ENCODE measurements at regions not wholly inside any gene's neighbourhood (a gene's known extent, or its start where the extent isn't known, plus 50 kb on each side); places are given as distances from the start of the nearest gene placed in this dataset.

DNA sequence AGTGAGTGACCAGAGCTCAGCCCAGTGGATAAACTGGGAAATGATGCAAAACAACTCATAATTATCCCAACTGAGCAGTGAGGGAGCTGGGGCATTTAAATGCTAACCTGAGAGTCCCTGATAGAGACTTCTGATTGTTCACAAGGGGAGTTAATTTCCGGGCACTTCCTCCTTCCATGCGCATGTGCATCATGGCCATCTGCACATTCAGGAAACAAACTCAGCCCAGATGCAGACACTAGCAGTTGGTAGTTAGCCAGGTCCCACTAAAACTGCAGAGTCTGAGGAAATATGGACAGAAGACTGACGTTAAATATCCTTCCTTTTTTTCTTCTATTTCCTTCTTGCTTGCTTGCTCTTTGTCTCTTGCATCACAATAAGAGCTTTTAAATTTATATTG lies 852.1 kb upstream of the LRRC4C start:
- TF ChIP-seq, protein P1, sequence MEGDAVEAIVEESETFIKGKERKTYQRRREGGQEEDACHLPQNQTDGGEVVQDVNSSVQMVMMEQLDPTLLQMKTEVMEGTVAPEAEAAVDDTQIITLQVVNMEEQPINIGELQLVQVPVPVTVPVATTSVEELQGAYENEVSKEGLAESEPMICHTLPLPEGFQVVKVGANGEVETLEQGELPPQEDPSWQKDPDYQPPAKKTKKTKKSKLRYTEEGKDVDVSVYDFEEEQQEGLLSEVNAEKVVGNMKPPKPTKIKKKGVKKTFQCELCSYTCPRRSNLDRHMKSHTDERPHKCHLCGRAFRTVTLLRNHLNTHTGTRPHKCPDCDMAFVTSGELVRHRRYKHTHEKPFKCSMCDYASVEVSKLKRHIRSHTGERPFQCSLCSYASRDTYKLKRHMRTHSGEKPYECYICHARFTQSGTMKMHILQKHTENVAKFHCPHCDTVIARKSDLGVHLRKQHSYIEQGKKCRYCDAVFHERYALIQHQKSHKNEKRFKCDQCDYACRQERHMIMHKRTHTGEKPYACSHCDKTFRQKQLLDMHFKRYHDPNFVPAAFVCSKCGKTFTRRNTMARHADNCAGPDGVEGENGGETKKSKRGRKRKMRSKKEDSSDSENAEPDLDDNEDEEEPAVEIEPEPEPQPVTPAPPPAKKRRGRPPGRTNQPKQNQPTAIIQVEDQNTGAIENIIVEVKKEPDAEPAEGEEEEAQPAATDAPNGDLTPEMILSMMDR (IDR thresholded peaks at IDR 0.05; ENCODE audit: poor library complexity, severe bottlenecking), result no peak
- no peak for TF ChIP-seq RAD21 (conservative IDR thresholded peaks at IDR 0.05)
- TF ChIP-seq POLR2AphosphoS5 (IDR thresholded peaks at IDR 0.05), result no peak
- TF ChIP-seq EZH2 (IDR thresholded peaks at IDR 0.05; ENCODE audit: borderline replicate concordance, insufficient read depth, low read length, poor library complexity, severe bottlenecking), result no peak
- no peak for TF ChIP-seq TAF1 (IDR thresholded peaks at IDR 0.05; ENCODE audit: low read depth)
- TF ChIP-seq EP300 (conservative IDR thresholded peaks at IDR 0.05; ENCODE audit: poor library complexity, severe bottlenecking), result no peak
- no peak for TF ChIP-seq SMC3 (conservative IDR thresholded peaks at IDR 0.05; ENCODE audit: poor library complexity)
